ENCODE measurements at regions not wholly inside any gene's neighbourhood (a gene's known extent, or its start where the extent isn't known, plus 50 kb on each side); places are given as distances from the start of the nearest gene placed in this dataset.

DNA sequence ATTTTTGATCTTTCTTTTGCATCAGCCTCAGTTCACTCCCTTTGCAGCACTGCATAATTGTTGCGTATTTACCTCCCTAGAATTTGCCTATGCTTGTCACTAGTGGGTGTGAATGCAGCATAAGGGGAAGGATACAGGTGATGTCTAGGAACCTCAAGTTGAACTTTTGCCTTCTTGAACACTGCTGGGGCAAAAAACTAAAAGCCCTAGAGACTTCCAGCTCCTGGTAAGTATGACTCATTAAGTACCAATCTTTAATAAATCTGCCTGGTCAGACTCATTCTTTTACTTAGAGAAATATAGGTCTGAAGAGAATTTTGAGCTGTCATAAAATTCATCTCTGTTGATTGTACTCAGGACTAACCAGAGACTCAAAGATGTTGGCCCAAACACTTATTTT lies 547.3 kb upstream of the FANCL start:
- Histone ChIP-seq H3K4me3 (ENCODE audit: low read depth in 1 of 2, low read length in 2 of 2) (no peak overlapping the region), H3K36me3 (ENCODE audit: control insufficient read depth in 2 of 2, insufficient read depth in 2 of 2, low read length in 1 of 2) (no peaks in the 10 kb centered on the region), H3K4me1 (ENCODE audit: control insufficient read depth in 2 of 2, insufficient read depth in 2 of 2, low read length in 1 of 2) (no peaks in the 10 kb centered on the region), H3K27me3 (ENCODE audit: control insufficient read depth in 1 of 2, insufficient read depth in 2 of 2, low read length in 2 of 2) (no peaks in the 10 kb centered on the region), H3K9me3 (ENCODE audit: control insufficient read depth in 2 of 2, insufficient read depth in 1 of 2, low read depth in 1 of 2, low read length in 1 of 2) (no peaks in the 10 kb centered on the region), H3K27ac (ENCODE audit: low read depth in 2 of 2, low read length in 1 of 2) (no peak overlapping the region)
- 85 to 95% methylated on average over 1 of the region's 1 CpG for WGBS, 2 donors

DNA sequence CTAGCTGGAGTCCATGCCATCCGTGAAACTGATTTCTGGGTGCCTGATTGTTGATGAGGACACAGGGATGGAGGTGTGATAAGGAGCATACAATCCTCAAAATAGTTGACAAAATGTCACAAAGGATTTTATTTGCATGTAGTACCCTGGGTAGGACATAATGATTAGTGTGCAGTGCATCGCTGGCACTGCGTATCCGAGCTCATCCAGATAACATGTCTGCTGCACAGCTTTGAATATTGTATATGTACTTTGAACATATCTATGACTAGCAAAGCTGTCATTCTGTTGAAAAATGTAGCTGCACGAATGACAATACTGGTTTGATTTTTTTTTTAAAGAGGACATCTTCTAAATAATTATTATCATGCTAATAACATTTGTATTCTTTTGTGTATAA lies 529.7 kb upstream of the FANCL start:
- Histone ChIP-seq H3K27me3 (ENCODE audit: control insufficient read depth in 1 of 2, insufficient read depth in 2 of 2, low read length in 2 of 2) (no peaks in the 10 kb centered on the region), H3K4me1 (ENCODE audit: control insufficient read depth in 2 of 2, insufficient read depth in 2 of 2, low read length in 1 of 2) (no peaks in the 10 kb centered on the region), H3K4me3 (ENCODE audit: low read depth in 1 of 2, low read length in 2 of 2) (no peak overlapping the region), H3K27ac (ENCODE audit: low read depth in 2 of 2, low read length in 1 of 2) (no peak overlapping the region), H3K36me3 (ENCODE audit: control insufficient read depth in 2 of 2, insufficient read depth in 2 of 2, low read length in 1 of 2) (no peaks in the 10 kb centered on the region), H3K9me3 (ENCODE audit: control insufficient read depth in 2 of 2, insufficient read depth in 1 of 2, low read depth in 1 of 2, low read length in 1 of 2) (no peaks in the 10 kb centered on the region)
- 77 to 79% methylated on average over 5 of the region's 5 CpGs for WGBS, 2 donors

DNA sequence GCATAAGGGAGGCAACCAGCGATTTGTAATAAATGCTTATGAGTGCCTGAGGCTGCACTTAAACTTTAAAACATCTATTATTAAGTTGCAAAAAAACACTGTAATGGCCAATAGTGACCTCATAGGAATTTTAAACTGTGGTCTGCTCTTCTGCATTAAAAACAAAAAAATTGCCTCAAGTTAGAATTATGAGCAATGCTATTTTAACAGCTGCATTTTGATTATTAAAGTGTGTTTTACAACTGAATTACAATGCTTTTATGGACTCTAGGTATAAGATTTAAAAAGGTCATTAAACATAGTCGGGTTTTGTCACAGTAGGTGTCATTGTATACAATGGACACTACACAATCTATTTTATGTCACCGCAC lies 528.7 kb upstream of the FANCL start:
- 65 to 73% methylated on average over 3 of the region's 3 CpGs for WGBS, 2 donors
- Histone ChIP-seq H3K4me1 (ENCODE audit: control insufficient read depth in 2 of 2, insufficient read depth in 2 of 2, low read length in 1 of 2) (no peaks in the 10 kb centered on the region), H3K27ac (ENCODE audit: low read depth in 2 of 2, low read length in 1 of 2) (no peak overlapping the region), H3K27me3 (ENCODE audit: control insufficient read depth in 1 of 2, insufficient read depth in 2 of 2, low read length in 2 of 2) (no peaks in the 10 kb centered on the region), H3K4me3 (ENCODE audit: low read depth in 1 of 2, low read length in 2 of 2) (no peak overlapping the region), H3K9me3 (ENCODE audit: control insufficient read depth in 2 of 2, insufficient read depth in 1 of 2, low read depth in 1 of 2, low read length in 1 of 2) (no peaks in the 10 kb centered on the region), H3K36me3 (ENCODE audit: control insufficient read depth in 2 of 2, insufficient read depth in 2 of 2, low read length in 1 of 2) (no peaks in the 10 kb centered on the region)

DNA sequence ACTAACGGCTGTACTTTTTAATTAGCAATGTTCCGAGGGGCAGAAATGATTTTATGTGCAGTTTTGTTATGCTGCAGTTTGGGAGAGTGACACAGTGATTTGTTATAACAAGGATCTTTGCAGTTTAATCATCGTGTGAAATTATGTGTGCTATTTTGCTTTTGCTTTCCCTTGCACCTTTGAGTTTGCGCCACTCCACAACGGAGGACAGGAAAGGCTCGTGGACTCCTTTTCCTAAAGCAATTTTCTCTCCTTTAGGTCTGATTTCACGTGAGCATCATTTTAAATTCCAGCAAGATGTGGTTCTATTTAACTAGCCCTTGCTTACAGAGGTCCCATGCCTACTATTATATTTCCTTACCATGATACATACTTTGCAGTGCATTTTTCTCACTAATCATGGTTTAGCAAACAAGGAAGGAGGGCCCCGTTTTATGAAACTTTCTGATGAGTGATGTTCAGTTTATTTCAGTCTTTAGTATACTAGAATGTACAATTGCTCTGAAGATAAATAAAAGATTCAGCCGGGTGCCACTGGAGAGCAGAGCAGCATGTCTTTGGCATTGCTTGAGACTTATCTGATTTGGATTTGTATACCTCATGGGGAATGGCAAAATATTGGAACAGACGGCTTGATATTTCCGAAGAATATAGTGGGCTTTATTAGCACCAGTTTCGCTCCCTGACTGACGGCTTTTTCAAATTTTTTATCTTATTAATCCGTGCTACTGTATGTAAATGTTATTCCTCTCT lies 528.2 kb upstream of the FANCL start:
- WGBS, 2 donors = 64 to 65% methylated on average over 14 of the region's 14 CpGs
- Histone ChIP-seq H3K27me3 (ENCODE audit: control insufficient read depth in 1 of 2, insufficient read depth in 2 of 2, low read length in 2 of 2) (no peaks in the 10 kb centered on the region), H3K36me3 (ENCODE audit: control insufficient read depth in 2 of 2, insufficient read depth in 2 of 2, low read length in 1 of 2) (no peaks in the 10 kb centered on the region), H3K4me3 (ENCODE audit: low read depth in 1 of 2, low read length in 2 of 2) (no peak overlapping the region), H3K4me1 (ENCODE audit: control insufficient read depth in 2 of 2, insufficient read depth in 2 of 2, low read length in 1 of 2) (no peaks in the 10 kb centered on the region), H3K27ac (ENCODE audit: low read depth in 2 of 2, low read length in 1 of 2) (no peak overlapping the region), H3K9me3 (ENCODE audit: control insufficient read depth in 2 of 2, insufficient read depth in 1 of 2, low read depth in 1 of 2, low read length in 1 of 2) (no peaks in the 10 kb centered on the region)

DNA sequence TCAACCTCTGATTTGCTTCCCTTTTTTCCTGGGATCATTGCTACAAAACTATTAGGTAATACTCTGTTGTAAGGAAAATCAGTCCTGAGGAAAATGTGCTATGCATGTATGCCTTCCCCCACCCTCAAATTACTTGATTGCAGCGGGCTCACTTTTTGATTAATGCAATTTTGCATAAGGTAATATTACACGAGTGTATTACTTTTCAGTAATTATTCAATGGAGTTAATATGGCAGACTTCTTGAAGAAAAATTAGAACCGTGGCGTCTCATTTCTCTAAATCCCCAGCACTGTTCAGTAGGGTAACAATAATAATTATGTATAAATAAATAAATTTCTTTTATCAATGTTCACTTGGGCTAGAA lies 527.6 kb upstream of the FANCL start:
- Histone ChIP-seq H3K36me3 (ENCODE audit: control insufficient read depth in 2 of 2, insufficient read depth in 2 of 2, low read length in 1 of 2) (no peaks in the 10 kb centered on the region), H3K27me3 (ENCODE audit: control insufficient read depth in 1 of 2, insufficient read depth in 2 of 2, low read length in 2 of 2) (no peaks in the 10 kb centered on the region), H3K4me3 (ENCODE audit: low read depth in 1 of 2, low read length in 2 of 2) (no peak overlapping the region), H3K4me1 (ENCODE audit: control insufficient read depth in 2 of 2, insufficient read depth in 2 of 2, low read length in 1 of 2) (no peaks in the 10 kb centered on the region), H3K27ac (ENCODE audit: low read depth in 2 of 2, low read length in 1 of 2) (no peak overlapping the region), H3K9me3 (ENCODE audit: control insufficient read depth in 2 of 2, insufficient read depth in 1 of 2, low read depth in 1 of 2, low read length in 1 of 2) (no peaks in the 10 kb centered on the region)
- WGBS, 2 donors = 82 to 83% methylated on average over 4 of the region's 4 CpGs

DNA sequence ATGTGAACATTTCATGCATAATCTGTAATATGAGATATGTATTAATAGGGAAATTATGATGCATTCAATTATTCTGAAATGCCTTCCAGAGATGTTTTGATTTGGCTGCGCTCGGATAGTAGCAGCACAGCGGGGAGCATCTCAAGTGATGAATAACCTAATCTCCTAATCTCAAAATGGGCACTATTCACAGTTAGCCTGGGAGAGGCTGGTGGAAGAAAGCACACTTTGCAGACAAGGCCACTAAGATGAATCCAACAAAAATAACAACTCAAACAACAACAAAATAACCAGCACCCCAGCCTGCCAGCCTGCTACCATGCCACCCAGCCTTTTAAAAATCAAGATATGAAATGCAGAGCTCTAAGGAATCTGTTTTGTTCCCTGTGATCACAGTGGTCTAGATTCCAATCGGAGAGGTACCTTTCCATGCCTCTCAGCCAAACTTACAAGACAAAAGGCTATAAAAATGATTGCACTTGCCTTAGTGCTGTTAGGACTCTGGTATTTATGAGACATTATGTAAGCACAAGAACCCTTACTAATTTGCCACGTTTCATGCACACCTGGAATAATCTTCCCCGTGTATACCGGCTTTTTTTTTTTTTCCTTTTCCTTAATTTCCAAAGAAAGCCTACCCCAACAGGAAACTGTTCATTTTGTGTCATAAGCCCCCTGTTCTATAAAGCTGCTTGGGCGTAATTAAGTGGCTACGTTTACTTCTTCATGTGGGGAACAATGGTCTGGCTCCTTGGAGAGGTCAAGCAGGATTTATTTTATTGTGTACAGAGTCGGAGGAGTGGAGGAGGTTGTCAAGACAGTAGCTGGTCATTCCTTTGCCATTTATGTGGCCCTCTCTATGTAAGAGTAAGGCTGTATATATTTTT lies 526.9 kb upstream of the FANCL start:
- 69 to 75% methylated on average over 10 of the region's 10 CpGs for WGBS, 2 donors
- no peak overlapping the region for H3K4me3 ChIP-seq (ENCODE audit: low read depth in 1 of 2, low read length in 2 of 2)
- no peaks in the 10 kb centered on the region for H3K27me3 ChIP-seq (ENCODE audit: control insufficient read depth in 1 of 2, insufficient read depth in 2 of 2, low read length in 2 of 2)
- no peaks in the 10 kb centered on the region for H3K9me3 ChIP-seq (ENCODE audit: control insufficient read depth in 2 of 2, insufficient read depth in 1 of 2, low read depth in 1 of 2, low read length in 1 of 2)
- H3K36me3 ChIP-seq (ENCODE audit: control insufficient read depth in 2 of 2, insufficient read depth in 2 of 2, low read length in 1 of 2) = no peaks in the 10 kb centered on the region
- H3K4me1 ChIP-seq (ENCODE audit: control insufficient read depth in 2 of 2, insufficient read depth in 2 of 2, low read length in 1 of 2) = no peaks in the 10 kb centered on the region
- H3K27ac ChIP-seq (ENCODE audit: low read depth in 2 of 2, low read length in 1 of 2) = no peak overlapping the region

DNA sequence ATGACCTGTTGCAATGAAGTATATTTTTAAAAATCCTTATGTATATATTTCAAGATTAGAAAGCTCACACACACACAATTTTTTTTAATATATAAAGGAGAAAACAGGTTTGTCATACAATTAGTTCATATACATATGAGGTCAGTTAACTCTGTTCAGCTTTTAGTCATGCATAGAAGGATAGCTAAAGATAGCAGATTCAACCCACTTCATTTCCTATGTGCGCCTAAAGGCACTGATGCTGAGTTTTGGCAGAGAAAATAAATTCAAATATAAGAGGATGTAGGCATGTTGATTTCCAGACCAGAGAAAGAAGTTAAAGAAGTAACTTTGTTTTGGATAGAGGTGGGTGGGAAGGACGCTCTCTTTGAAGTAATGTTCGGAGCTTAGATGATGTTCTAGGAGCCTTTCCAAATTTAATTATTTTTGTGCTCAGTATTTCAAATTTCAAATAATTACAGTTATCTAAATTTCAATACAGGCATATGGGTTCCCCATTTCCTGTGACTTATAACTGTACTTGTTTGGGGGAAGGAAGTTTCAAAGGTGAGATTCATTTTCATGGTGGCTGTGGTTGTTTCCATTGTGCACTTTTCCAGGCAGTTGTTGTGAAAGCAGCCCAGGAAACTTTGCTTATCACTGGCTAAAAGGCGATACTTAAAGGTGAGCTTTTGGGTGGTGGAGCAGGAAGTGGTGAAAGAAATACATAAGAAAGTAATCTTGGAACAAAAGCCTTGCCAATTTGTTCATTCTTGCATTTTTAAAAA lies 523.4 kb upstream of the FANCL start:
- Histone ChIP-seq H3K9me3 (ENCODE audit: control insufficient read depth in 2 of 2, insufficient read depth in 1 of 2, low read depth in 1 of 2, low read length in 1 of 2) (no peaks in the 10 kb centered on the region), H3K27ac (ENCODE audit: low read depth in 2 of 2, low read length in 1 of 2) (no peak overlapping the region), H3K4me1 (ENCODE audit: control insufficient read depth in 2 of 2, insufficient read depth in 2 of 2, low read length in 1 of 2) (no peaks in the 10 kb centered on the region), H3K4me3 (ENCODE audit: low read depth in 1 of 2, low read length in 2 of 2) (no peak overlapping the region), H3K27me3 (ENCODE audit: control insufficient read depth in 1 of 2, insufficient read depth in 2 of 2, low read length in 2 of 2) (no peaks in the 10 kb centered on the region), H3K36me3 (ENCODE audit: control insufficient read depth in 2 of 2, insufficient read depth in 2 of 2, low read length in 1 of 2) (no peaks in the 10 kb centered on the region)
- 68 to 75% methylated on average over 4 of the region's 4 CpGs for whole genome bisulfite sequencing, 2 donors

DNA sequence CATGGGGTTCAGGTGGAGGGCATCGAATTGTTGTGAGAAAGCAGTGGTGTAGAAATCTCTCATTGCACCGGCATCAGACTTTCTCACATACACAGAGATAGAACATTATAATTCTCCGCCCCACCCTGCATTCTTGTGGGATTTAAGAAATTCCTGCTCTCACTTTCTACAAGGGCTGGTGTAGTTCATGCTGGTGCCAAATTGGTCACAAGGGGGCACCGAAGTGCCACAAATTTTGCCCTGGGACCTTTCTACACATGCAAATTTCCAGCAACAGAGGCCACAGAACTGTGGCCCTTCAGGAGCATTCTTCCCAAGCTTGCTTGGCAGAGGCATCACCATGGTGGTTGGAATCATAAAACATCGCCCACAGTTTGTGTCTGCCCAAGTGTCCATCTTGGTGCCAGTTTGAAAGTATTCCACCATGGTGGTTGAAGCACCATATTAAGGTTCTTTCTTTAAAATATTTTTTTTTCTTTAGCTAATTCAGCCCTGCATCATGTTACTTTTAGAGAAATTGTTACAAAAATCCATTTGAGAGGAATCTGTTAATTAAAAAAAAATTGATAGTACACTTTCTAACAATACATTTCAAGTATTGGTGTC lies 521.2 kb upstream of the FANCL start:
- 16 to 21% methylated on average over 5 of the region's 5 CpGs for WGBS, 2 donors
- Histone ChIP-seq H3K36me3 (ENCODE audit: control insufficient read depth in 2 of 2, insufficient read depth in 2 of 2, low read length in 1 of 2) (no peaks in the 10 kb centered on the region), H3K27ac (ENCODE audit: low read depth in 2 of 2, low read length in 1 of 2) (no peak overlapping the region), H3K27me3 (ENCODE audit: control insufficient read depth in 1 of 2, insufficient read depth in 2 of 2, low read length in 2 of 2) (no peaks in the 10 kb centered on the region), H3K4me1 (ENCODE audit: control insufficient read depth in 2 of 2, insufficient read depth in 2 of 2, low read length in 1 of 2) (no peaks in the 10 kb centered on the region), H3K4me3 (ENCODE audit: low read depth in 1 of 2, low read length in 2 of 2) (no peak overlapping the region), H3K9me3 (ENCODE audit: control insufficient read depth in 2 of 2, insufficient read depth in 1 of 2, low read depth in 1 of 2, low read length in 1 of 2) (no peaks in the 10 kb centered on the region)

DNA sequence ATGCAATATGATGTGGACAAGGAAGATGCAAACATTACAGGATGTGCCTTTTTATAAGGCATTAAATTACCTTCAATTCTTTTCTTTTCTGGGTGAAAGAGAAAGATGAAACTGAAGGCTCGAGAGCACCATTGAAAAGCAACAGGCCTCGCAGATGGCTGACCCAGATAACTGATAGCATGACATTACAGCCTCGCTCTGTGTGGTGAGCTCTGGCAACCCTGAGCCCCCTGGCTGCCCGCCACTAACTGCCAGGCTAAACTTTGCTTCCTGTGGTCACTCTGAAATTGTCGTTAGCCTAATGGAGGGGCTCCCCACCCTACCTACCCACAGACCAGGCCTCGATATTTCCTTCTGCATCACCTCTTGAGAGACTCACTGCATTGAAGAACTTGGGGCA lies 516.8 kb upstream of the FANCL start:
- Histone ChIP-seq H3K36me3 (ENCODE audit: control insufficient read depth in 2 of 2, insufficient read depth in 2 of 2, low read length in 1 of 2) (no peaks in the 10 kb centered on the region), H3K27me3 (ENCODE audit: control insufficient read depth in 1 of 2, insufficient read depth in 2 of 2, low read length in 2 of 2) (no peaks in the 10 kb centered on the region), H3K27ac (ENCODE audit: low read depth in 2 of 2, low read length in 1 of 2) (no peak overlapping the region), H3K4me3 (ENCODE audit: low read depth in 1 of 2, low read length in 2 of 2) (no peak overlapping the region), H3K4me1 (ENCODE audit: control insufficient read depth in 2 of 2, insufficient read depth in 2 of 2, low read length in 1 of 2) (no peaks in the 10 kb centered on the region), H3K9me3 (ENCODE audit: control insufficient read depth in 2 of 2, insufficient read depth in 1 of 2, low read depth in 1 of 2, low read length in 1 of 2) (no peaks in the 10 kb centered on the region)
- 78 to 89% methylated on average over 6 of the region's 6 CpGs for WGBS, 2 donors
